ENCODE measurements at regions not wholly inside any gene's neighbourhood (a gene's known extent, or its start where the extent isn't known, plus 50 kb on each side); places are given as distances from the start of the nearest gene placed in this dataset.

DNA sequence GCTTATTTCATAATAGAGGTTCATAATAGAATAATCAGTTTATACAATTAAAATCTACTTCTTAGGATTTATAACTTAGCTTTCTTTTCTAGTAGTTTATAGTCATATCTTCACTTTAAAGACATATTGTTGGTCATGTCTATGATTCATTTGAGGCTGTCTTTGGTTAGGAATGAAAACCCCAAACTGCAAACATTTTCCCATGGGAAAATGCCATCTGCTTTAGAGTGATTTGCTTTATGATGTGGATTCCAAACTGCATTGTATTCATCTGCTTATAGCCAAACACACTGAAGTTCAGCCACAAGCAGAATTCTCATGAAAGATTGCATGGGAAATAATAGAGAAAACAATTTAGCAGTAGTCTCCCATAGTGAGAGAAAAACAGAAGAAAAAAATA lies 128.0 kb downstream of the RFPL4B start:
- TF ChIP-seq POLR2A (IDR thresholded peaks at IDR 0.05): no peak
- TF ChIP-seq, protein P1, sequence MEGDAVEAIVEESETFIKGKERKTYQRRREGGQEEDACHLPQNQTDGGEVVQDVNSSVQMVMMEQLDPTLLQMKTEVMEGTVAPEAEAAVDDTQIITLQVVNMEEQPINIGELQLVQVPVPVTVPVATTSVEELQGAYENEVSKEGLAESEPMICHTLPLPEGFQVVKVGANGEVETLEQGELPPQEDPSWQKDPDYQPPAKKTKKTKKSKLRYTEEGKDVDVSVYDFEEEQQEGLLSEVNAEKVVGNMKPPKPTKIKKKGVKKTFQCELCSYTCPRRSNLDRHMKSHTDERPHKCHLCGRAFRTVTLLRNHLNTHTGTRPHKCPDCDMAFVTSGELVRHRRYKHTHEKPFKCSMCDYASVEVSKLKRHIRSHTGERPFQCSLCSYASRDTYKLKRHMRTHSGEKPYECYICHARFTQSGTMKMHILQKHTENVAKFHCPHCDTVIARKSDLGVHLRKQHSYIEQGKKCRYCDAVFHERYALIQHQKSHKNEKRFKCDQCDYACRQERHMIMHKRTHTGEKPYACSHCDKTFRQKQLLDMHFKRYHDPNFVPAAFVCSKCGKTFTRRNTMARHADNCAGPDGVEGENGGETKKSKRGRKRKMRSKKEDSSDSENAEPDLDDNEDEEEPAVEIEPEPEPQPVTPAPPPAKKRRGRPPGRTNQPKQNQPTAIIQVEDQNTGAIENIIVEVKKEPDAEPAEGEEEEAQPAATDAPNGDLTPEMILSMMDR (IDR thresholded peaks at IDR 0.05): no peak

Measured in esophagus squamous epithelium (tissue), 4 donors.